ENCODE measurements at regions not wholly inside any gene's neighbourhood (a gene's known extent, or its start where the extent isn't known, plus 50 kb on each side); places are given as distances from the start of the nearest gene placed in this dataset.
A peak's percentile ranks its signal among the peaks of the same experiment; 100 is the strongest.

DNA sequence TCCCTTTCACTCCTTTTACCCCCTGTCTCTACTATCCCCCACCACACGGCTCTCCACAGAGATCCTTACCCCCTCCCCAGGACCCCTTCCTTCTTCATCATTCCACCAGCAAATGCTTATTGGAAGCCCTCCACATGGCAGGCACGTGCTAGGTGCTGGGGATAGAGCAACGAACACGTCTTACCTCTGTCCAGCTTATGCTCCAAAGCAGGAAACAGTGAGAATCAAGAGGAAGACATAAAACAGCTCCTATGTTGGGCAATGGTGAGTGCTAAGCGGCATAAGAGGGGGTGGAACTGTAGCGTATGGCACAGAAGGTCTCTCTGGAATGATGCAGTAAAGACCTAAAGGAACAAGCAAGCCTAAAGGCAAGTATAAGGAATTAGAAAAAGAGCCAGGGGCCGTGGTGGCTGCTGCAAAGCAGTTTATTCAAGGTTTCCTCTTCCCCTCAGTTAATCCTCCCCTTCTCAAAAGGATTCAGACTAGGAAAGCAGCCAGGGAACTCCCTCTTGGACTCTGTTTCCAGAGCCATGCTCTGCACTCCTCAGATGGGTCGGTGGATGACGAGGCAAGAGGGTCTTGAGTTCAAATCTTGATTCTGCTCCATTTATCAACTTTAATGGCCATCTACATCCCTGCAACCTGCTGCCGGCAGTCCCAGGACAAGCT lies 289.4 kb downstream of the FOXO1 start:
- no peak for DNase-seq

DNA sequence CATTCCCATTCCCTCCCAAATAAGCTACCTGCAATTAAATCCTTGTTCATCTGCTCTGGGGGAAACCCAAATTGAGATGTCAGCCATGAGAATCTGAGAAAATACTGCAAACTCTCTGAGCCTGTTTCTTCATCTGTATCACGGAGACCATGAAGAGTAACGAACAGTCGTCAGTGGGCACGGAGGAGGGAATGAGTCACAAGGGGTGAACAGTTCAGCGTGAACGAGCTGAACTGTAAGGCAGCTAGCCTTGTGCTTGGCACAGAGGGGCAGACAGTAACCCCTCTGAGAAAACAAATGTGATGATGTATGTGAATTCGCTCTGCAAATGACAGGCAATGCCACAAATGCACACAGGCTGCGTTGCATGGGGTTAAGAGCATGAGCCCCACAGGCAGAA lies 288.7 kb downstream of the FOXO1 start:
- peak; percentile 38 for DNase-seq

DNA sequence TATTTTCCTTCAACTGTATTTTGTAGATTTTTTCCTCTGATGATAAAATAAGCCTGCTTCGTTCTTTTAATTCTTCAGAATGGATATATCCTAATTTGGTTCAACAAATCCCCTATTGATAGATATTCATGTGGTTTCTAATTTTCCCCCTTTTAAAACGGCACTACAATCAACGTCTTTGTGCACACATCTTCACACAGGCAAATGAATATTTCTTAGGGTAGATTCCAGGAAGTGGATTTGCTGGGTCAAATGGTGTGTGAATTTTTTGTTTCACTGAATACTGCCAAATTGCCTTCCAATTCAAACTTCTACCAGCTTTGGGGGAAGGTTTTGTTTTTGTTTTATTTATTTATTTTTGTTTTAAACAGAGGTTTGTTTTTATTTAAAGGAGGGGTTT lies 287.2 kb downstream of the FOXO1 start:
- DNase-seq: no peak

DNA sequence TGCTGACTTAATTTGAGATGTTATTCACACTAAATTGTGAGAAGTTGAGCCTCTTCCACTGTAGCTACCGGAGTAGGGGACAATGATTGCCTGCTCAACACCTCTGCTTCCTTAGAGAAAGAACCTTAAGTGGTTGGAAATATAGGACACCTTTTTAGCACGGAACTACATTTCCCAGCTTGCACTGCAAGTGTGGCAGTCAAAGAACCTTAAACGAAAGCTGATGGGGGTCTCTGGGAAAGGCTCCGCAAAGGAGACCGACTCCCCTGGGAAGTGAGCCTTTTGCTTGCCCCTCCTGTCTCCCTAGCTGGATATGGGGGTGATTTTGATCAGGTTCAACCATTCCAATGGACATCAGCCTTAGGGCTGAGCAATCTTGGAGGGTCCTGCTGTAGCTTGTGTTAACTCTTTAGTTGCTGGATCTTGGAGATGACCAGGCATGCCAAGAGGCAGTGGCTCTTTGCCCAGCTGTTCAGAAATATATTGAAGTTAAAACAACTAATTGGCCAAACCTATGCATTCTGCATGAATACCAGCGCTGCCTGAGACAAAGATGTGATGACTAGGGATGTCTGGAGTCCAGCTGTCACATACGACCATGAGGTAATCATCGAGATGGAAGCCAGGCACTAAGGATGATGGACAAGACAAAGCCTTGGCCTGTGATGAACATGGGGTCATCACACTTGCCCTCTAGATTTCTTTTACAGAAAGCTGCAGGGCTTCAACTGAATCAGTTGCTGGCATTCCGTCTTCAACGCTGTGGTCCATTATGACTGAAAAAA lies 286.5 kb downstream of the FOXO1 start:
- no peak for DNase-seq

DNA sequence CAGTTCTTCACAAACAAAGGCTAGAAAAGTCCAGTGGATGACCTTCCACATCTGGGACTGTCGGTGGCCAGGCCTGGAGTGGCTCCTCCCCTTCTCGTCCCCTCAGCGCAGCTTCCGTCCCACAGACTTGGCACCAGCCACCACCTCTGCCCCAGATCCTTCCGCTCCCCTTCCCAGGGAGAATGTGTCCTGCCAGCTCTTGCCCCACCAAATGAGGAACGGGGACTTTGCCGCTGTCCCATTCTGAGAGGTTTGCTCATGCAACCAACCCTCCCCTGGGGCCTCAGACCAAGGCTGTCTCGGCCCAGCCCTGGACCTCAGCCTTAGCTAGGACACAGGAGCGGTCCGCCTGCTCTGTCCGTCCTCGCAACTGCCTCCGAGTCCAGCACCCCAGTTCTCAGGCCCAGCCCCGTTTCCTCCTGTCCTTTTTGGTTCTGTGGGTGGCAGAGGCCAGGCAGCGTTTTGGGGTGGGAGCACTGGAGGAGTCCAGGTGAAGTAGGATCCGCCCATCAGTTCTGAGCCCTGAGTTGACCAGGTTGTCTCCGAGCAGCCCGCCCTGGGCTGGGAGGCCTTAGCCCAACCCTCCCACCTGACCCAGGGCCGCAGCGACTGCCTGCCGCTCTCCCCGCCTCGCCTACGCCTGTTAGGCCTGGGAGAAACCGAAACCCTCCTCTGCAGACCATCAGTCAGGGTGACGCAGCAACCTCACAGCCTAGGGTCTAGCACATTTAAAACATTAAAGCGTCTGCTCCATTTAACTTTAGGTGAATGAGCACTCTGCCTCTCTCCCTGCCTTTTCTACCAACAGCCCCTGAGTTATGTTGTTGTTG lies 284.3 kb downstream of the FOXO1 start:
- no peak for DNase-seq

DNA sequence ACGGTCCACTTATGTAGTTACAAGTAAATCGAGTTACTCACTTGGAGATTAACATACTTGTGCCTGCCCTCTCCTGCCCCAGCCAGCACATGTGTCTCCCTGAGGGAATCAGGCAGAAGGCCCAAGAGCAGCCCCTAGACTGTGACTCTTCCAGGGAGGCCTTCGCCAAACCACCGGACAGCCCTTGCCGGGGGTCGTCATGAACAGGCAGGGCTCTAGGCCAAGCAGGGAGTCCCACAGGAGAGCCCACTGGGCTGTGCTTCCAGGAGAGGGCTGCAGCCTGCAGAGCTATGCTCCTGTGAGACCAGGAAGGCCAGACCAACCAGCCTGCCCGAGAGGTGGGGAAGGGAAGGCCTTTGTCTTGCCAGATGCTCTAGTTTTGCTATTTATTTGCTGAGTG lies 283.3 kb downstream of the FOXO1 start:
- no peak for DNase-seq

DNA sequence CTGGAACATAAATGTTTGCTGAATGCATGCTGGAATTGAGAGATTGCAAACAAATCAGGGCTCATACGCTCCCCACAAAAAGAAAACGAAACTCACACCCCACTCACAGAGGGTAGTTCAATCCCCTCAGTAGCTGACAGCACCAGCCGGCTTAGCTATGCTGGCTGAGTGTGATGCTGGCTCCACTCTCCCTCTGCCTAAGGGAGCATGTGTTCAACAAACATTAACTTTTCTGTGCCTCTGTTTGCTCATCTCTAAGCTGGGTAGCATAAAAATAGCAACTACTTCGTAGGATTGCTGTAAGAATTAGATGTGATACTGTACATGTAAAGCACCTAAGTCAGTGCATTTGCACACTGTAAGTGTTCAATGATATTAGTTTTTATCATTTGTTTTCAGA lies 282.6 kb downstream of the FOXO1 start:
- no peak for DNase-seq

DNA sequence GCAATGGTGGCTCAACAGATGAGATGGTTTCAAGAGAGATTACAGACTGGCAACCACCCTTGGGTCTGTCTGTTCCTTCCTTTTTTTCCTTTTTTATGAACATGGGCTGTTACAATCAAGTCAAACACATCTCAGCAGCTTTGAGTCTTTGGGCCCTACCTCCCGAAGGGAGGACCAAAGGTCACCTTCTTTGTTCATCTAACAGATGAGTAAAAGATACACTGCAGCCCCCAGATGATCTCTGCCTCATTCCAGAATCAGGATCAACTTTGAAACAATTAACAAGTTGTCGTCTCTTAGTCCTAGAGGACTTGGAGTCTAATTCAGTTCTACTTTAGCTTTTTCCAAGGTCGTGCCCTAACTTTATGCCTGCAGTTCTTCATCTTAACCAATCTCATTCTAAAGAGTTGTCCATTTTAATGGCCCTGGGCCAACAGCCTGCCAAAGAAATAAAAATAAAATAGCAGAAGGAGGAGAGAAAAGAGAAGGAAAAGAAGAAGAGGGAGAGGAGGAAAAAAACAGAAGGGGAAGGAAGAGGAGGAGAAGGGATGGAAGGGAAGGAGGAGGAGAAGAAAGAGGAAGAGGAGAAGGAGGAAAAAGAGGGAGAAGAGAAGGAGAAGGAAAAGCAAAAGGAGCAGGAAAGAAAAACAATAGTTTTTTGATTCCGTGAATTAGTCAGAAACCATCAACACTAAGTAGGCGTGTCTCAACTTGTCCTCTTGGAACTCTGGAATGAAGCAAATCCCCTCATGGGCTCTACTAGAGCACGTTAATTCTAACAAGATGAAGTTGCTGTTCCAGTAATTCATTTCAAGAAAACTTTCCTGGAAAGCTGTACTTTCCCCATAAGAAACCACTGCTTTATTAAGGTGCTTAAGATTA lies 281.2 kb downstream of the FOXO1 start:
- no peak for DNase-seq

DNA sequence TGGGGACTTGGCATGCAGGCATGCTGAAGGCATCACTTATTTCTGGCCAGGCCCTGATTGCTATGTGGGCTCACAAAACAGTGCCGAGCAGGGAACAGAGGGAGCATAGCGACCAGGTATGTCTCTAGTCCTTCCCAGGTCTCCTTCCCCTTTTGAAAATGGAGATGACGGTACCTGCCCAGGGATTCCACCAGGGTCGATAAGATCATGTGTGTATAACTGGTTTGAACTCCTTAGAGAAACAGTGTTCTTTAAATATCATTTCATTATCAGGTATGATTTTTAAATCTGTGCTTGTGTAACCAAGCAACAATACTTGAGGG lies 280.6 kb downstream of the FOXO1 start:
- no peak for DNase-seq

DNA sequence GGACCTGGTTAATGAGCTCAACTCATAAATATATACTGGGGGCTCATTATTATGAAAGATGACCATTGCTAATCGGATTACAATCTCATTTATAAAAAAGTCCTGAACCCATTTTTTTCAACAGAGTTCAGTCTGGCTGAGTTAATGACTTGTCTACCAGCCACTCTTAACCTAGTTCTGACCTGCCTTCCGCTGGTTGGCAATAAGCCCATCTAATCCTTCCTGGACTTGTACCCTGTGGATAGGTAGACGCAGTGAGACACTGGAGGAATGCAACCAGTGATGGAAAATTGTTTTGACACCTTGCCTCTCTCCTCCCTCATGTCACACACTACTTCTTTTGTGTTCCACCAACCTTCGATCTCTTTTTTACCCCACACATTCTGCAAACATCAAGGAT lies 279.9 kb downstream of the FOXO1 start:
- DNase-seq: no peak

DNA sequence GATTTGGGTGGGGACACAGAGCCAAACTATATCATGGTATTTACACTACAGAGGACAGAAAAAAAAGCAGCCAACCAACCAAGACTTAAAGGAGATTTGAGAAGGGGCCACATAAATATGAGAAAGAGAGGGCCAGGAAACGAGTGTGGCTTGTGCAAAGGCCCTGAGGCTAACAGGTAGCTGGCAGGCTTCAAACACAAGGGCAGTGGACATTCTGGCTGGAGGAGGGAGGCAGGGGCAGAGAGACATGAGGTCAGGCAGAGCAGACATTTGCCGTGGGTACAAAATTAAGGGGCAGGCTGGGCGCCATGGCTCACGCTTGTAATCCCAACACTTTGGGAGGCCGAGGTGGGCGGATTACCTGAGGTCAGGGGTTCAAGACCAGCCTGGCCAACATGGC lies 278.7 kb downstream of the FOXO1 start:
- DNase-seq: no peak

DNA sequence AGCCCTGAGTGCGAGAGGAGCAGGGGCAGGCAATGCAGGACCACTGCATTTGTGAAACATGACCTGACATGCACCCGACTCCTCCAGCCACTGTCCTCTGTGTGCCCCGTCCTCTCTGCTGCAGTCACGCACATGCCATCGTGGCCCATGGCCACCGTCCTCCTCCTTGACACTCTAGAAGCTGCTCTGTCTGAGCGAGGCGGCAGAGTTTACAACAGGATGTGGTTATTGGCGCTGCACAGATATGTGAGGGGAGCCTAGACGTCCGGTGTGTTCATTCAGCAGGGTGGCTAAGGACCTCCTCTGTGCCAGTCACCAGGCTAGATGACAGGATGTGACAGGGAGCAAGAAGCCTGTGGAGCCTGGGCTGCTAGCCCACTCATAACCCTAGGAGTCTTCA lies 277.8 kb downstream of the FOXO1 start:
- DNase-seq: peak; percentile 65

DNA sequence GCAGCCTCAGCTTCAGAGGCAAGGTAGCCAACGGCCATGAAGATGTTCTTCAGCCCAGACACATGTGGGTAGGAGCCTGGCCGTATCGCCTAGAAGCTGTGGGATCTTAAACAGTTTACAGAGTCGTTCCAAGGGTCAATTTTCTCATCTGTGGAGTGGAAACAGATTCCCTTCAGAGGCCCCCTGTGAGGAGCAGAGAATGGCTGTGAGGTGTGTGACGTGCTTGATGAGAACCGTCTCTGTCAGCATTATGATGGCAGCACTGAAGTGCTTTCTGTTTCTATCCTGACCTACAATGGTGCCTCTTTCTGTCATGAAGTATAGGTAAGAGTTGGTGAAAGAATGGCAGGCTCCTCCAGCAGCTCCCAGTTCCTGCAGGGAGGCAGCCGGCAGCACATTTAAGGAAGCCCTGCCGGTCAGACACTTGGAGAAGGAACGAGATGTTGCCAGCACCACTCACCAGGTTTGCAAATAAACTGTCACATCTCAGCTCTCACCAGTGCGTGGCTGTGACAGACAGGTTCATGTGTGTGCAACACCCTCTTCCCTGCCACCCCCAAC lies 277.3 kb downstream of the FOXO1 start:
- peak; percentile 42 for DNase-seq

DNA sequence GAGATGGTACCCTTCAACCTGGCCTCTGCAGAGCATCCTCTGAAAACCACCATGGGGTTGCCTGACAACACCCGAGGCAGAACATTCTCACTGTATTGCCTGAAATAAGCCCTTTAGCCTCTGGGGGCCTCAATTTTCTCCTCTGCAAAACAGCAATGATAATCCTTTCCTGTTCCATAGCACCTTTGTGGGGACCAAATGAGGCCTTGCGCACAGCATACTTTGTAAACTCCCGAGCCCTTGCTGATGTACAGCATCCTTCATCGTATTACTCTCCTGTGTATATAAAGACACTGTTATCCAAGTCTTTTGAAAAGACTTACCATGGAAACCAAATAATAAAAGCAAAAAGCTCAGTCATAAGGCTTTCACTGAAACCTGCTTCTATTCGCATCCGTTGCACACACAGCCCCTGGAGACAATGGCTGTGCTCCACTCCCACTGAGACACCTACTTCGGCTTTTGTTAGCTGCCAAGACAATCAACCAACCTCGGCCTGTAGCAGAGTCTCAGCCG lies 276.0 kb downstream of the FOXO1 start:
- DNase-seq: no peak

DNA sequence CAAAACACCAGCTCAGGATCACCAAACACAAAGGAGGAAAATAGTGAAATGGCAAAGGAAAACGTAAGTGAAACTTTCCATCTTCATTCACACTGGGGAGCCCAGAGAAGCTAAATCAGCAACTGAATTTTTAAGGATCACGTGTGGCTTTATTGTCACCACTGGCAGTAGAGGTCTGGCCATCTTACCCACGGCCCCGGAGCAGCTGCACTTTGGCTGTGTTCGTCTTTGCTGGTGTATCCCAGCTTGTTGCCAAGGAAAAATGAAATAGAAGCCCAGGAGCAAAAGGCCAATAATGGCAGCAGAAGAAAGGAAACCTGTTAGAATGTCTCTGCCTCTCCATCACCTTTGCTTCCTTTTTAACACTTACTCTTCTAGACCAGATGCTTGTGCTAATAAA lies 274.7 kb downstream of the FOXO1 start:
- DNase-seq: no peak

DNA sequence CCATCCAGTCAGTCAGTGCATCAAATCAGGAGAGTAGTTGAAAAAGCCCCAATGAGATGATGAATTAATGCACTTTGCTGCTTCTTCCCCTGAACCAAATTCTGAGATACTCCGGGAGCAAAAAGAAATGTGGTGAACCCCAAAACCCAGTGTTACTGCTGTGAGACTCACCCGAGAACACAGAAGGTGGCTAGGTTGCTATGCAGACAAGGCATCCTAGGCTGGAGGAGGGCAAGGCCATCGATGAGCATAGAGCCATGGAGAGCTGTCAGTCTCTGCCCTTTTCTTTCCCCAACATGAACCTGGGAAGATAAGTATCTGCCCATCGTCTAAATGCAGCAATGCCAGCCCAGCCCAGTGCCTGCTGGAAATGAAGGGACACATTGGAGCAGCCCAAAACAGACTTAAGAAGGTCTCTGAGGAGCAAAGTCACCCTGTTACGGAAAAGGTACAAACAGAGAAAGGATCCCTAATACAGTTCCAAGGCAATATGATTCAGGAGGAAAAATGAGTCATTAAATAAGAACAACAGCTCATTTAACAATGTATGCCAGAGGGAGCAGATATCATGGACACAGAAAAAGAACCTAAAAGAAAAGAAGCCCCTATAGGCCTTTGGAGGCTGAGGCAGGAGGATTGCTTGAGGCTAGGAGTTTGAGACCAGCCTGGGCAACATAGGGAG lies 272.0 kb downstream of the FOXO1 start:
- DNase-seq: no peak

DNA sequence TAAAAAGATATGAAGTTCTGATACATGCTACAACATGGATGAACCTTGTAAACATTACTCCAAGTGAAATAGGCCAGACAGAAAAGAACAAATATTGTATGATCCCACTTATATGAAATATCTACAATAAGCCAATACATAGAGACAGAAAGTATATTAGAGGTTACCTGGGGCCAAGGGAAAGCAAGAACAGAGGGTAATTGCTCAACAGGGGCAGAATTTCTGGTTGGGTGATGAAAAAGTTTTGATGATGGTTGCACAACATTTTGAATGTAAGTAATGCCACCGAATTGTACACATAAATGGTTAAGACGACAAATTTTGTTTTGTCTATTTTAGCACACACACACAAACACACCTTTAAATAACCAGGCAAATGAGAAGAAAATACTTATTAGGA lies 268.4 kb downstream of the FOXO1 start:
- no peak for DNase-seq

DNA sequence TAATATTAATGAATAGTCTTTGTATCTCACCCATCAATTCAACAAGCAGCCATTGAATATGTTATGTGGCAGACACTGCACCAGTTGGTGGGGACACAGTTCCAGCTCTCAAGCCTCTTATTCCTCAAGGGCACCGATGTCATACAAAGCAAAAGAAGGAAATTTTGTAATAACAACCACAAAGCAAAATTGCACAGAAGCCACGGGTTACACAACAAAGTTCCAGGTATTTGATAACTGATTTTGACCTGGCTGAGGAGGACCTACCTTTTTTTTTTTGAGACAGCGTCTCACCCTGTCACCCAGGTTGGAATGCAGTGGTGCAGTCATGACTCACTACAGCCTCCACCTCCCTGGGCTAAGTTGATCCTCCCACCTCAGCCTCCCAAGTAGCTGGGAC lies 266.7 kb downstream of the FOXO1 start:
- no peak for DNase-seq

DNA sequence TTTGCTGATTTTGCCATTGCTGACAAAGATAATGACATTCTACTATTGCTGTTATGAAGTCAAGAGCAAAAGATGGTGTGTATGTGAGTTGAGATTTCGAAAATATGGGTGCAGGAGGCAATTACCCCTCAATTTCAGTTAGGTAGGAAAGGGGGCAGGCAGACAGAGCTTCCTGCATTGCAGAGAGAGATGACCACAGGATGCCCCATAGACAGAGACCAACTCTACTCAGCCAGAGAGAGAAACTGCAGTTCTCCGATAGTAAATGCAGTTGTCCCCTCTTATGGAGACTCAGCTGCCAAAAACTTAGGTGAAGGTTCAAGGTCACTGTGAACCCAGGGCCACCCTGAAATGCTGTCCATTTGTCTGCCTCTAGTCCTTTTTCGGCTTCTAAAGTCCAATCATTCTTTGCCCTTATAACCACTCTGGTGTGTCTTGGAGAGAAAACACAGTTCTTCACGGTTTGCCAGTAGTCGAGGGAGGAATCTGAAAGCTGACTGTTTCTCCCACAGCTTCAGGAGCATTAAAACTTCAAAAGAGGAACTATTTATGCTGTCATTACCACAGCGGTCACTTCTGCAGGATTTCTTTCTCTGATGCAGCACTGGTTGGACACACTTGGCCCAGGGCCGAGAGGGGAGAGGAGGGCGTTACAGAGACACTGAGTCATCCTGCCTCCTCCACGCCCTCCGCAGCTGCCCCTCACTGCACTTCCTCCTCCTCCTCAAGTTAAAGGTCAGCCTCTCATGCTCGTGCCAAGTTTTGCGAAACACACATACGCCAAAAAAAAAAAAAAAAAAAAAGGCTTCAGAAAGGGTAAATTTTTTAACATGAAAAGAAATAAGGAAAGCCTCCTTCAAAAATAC lies 264.3 kb downstream of the FOXO1 start:
- no peak for DNase-seq

DNA sequence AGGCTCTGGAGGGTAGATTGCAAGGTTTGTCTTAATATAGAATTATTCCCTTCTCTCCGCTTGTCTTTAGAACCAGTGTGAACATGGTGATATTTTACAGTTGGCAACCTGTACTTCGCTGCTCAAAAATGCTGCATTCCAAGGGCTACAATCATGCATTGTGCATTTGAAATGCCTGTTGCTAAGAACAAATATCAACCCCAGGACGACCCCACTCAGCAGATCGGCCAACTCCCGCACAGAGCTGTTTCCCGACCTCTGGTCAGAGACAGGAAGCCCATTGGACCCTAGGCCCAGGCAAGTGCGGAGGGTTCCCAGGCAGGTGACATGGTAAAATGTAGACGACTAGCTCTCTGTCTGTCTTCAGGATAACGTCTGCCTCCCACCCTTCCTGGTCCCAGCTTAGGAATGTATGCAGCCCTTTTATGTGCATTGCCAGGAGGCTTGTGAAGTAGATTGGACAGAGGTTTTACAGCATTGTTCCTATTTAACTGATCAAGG lies 263.5 kb downstream of the FOXO1 start:
- DNase-seq: no peak

Measured in activated naive CD4-positive, alpha-beta T cell treated with anti-CD3 and anti-CD28 coated beads, Interleukin-2, amount 50 U/mL, for 16 hours (primary cell).